GM23338 (cell line): ENCODE measurements at regions not wholly inside any gene's neighbourhood (a gene's known extent, or its start where the extent isn't known, plus 50 kb on each side); places are given as distances from the start of the nearest gene placed in this dataset.

Experiments
- EZH2phosphoT487 ChIP-seq: fragments of 200-600 bp; sonication (generic); IDR thresholded peaks from one replicate; pipeline ENCODE4 v1.8.1; 2018; ENCODE audit warnings: antibody characterized with exemption; ENCODE audit not compliant: unreplicated experiment
- TF ChIP-seq, protein P1 (sequence below): IDR thresholded peaks from one replicate; pipeline ENCODE4 v1.6.1; 2018; ENCODE audit warnings: antibody characterized with exemption; ENCODE audit not compliant: unreplicated experiment
- TF ChIP-seq, protein P2 (sequence below), 2 experiments: fragments of 200-600 bp in 1 of 2; sonication (generic) in 1 of 2; conservative IDR thresholded peaks; 2 replicates each; pipeline versions ENCODE4 v1.5.1 to v1.6.1; 2016 to 2017; ENCODE audit warnings: antibody characterized with exemption in 2 of 2, low read depth in 2 of 2, mild to moderate bottlenecking in 2 of 2, moderate library complexity in 1 of 2

DNA sequence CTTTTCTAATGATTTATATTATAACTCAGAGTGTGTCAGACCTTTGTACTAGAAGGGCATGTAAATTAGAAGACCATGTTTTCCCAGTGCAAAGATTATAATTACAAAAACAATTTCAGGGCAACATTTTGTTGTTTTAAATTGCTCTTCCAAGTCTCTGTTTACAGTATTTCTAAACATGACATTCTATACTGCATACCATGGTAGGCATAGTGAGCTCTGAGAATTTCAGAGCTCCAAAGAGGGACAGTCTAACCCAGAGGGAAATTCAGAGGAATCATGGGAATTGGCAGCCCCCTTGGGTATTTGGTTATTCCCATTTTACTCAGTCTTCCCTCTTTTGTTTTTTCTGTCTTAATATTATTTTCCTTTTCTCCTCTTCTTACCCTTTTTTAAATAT lies 361.5 kb upstream of the SEMA6D start:
- no peak for TF ChIP-seq EZH2phosphoT487
- TF ChIP-seq, protein P1, sequence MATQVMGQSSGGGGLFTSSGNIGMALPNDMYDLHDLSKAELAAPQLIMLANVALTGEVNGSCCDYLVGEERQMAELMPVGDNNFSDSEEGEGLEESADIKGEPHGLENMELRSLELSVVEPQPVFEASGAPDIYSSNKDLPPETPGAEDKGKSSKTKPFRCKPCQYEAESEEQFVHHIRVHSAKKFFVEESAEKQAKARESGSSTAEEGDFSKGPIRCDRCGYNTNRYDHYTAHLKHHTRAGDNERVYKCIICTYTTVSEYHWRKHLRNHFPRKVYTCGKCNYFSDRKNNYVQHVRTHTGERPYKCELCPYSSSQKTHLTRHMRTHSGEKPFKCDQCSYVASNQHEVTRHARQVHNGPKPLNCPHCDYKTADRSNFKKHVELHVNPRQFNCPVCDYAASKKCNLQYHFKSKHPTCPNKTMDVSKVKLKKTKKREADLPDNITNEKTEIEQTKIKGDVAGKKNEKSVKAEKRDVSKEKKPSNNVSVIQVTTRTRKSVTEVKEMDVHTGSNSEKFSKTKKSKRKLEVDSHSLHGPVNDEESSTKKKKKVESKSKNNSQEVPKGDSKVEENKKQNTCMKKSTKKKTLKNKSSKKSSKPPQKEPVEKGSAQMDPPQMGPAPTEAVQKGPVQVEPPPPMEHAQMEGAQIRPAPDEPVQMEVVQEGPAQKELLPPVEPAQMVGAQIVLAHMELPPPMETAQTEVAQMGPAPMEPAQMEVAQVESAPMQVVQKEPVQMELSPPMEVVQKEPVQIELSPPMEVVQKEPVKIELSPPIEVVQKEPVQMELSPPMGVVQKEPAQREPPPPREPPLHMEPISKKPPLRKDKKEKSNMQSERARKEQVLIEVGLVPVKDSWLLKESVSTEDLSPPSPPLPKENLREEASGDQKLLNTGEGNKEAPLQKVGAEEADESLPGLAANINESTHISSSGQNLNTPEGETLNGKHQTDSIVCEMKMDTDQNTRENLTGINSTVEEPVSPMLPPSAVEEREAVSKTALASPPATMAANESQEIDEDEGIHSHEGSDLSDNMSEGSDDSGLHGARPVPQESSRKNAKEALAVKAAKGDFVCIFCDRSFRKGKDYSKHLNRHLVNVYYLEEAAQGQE = no peak
- TF ChIP-seq, protein P2, sequence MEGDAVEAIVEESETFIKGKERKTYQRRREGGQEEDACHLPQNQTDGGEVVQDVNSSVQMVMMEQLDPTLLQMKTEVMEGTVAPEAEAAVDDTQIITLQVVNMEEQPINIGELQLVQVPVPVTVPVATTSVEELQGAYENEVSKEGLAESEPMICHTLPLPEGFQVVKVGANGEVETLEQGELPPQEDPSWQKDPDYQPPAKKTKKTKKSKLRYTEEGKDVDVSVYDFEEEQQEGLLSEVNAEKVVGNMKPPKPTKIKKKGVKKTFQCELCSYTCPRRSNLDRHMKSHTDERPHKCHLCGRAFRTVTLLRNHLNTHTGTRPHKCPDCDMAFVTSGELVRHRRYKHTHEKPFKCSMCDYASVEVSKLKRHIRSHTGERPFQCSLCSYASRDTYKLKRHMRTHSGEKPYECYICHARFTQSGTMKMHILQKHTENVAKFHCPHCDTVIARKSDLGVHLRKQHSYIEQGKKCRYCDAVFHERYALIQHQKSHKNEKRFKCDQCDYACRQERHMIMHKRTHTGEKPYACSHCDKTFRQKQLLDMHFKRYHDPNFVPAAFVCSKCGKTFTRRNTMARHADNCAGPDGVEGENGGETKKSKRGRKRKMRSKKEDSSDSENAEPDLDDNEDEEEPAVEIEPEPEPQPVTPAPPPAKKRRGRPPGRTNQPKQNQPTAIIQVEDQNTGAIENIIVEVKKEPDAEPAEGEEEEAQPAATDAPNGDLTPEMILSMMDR (conservative IDR thresholded peaks at IDR 0.05; ENCODE audit: low read depth in 2 of 2) = no peak
